NCI-H1436 (cell line): ENCODE measurements at regions not wholly inside any gene's neighbourhood (a gene's known extent, or its start where the extent isn't known, plus 50 kb on each side); places are given as distances from the start of the nearest gene placed in this dataset.
"Not testable (repeated sequence)": the region's sequence is repeated elsewhere in the genome, so short reads cannot be mapped to it uniquely, and the experiment has no call there.

ENCODE experiments used
- DNase-seq: peaks from one replicate; lab custom pipeline; 2025; lab: John Stamatoyannopoulos, UW

- no peak for DNase-seq
Measured at GRCh38 chr2:877747-878146, 72.9 kb upstream of the SNTG2 start.

DNA sequence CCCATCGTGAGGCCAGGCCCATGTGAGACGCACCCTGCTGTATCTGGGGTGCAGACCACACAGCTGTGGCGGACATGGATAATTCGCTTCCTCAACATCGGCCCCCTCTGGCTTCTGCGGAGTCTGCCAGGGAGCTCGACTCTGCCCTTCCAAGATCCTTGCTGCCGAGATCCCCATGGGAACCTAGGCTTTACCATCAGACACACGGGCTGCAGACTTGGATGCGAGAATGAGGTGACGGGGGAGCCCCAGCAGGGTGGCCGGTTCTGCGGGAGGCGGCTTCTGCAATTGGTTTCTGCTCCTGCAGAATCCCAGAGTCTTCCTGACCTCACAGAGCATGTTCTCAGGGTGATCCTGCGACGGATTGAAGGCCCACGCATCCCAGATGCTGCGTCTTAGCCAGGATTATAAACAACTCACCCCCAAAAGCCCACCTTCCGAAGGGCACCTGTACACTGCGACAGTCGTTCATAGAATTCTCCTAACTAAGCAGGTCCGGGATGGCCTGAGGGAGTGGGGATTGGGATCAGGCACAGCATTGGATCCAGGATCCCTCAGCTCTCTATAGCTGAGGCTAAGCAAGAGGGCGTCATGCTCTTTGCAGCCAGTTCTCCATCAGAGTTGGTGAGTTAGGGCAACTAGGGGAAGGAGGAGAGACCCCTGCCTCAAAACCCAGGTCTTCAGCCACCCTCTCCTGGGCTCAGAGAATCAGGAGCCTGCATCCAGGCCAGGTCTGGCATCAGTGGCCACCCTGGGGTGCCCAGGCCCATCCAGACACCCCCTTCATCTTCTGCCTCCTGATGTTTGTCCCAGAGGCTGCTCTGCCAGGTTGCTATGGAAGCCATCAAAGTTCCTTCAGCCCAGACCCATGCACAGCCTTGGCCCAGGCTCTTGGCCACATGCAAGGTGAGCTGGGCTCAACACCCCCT is 74.7 kb upstream of the SNTG2 start:
- DNase-seq = no peak

- no peak for DNase-seq
Measured at GRCh38 chr2:873651-874580, 76.7 kb upstream of the SNTG2 start.

DNA sequence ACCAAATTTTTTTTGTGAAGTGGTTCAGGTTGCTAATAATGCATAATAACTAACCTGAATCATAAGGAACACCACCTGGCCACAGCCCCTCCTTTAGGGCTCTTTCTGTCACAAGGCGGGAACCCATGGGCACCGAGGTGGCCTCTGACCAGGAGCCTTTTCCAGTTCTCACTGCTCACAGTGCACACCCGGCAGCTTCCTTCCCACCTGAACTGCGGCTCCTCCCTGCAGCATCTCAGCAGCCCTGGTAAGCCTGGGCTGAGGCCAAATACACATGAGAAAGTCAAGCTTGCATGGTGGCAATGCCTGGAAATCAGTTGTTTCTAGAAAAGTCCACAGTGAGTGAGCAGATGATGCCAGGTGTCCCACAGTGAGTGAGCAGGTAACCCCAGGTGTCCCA is 77.6 kb upstream of the SNTG2 start:
- DNase-seq = no peak

GRCh38 chr2:871926-872680 is 78.5 kb upstream of the SNTG2 start:
- DNase-seq = no peak

DNA sequence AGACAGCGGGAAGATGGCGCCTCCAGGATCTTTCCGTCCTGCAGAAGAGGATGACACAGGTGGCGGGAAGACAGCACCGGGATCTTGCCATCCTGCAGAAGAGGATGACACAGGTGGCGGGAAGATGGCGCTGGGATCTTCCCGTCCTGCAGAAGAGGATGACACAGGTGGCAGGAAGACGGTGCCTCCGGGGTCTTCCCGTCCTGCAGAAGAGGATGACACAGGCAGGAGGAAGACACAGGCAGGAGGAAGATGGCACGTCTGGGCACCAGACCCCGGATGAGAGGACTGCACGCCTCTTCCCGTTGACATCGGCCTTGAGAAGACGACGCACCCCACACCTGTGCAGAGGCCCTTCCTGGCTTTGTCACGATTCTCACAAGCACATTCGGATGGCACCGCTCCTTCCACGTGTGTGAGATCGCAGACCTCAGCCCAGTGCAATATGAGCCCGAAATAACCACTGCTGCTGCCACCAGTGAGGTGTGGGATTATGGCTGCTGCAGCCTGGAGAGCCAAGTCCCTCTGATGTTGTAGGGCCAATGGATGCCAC is 79.4 kb upstream of the SNTG2 start:
- DNase-seq = no peak

GRCh38 chr2:870426-870825 is 80.2 kb upstream of the SNTG2 start:
- DNase-seq = no peak

GRCh38 chr2:869894-870293 is 80.8 kb upstream of the SNTG2 start:
- DNase-seq = no peak

GRCh38 chr2:869357-869871 is 81.2 kb upstream of the SNTG2 start:
- DNase-seq = no peak

DNA sequence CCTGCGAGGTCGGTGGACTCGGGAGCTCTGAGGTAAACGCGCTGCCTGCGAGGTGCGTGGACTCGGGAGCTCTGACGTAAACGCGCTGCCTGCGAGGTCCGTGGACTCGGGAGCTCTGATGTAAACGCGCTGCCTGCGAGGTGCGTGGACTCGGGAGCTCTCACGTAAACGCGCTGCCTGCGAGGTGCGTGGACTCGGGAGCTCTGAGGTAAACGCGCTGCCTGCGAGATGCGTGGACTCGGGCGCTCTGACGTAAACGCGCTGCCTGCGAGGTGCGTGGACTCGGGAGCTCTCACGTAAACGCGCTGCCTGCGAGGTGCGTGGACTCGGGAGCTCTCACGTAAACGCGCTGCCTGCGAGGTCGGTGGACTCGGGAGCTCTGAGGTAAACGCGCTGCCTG is 81.8 kb upstream of the SNTG2 start:
- not testable (repeated sequence) for DNase-seq

GRCh38 chr2:867296-867695 is 83.4 kb upstream of the SNTG2 start:
- DNase-seq = no peak

DNA sequence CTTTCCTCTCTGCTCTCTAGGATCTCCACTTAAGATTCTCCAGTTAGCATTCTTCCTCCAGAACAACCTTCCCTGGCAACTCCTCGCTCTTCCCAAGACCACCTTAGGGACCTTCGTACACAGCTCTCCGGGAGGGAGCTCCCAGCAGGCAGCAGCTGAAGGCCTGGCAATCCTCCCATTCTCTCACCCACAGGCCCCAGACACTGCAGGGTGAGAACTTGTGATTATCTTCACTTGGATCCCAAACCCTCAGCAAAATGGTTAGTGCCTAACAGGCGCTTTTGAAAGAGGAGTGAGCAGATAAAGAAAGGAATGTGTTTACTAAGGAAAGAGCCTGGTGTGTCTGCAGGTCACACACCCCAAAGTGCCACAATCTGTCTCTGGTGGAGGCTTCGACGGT is 83.8 kb upstream of the SNTG2 start:
- DNase-seq = no peak

- no peak for DNase-seq
Measured at GRCh38 chr2:866009-866680, 84.5 kb upstream of the SNTG2 start.

DNA sequence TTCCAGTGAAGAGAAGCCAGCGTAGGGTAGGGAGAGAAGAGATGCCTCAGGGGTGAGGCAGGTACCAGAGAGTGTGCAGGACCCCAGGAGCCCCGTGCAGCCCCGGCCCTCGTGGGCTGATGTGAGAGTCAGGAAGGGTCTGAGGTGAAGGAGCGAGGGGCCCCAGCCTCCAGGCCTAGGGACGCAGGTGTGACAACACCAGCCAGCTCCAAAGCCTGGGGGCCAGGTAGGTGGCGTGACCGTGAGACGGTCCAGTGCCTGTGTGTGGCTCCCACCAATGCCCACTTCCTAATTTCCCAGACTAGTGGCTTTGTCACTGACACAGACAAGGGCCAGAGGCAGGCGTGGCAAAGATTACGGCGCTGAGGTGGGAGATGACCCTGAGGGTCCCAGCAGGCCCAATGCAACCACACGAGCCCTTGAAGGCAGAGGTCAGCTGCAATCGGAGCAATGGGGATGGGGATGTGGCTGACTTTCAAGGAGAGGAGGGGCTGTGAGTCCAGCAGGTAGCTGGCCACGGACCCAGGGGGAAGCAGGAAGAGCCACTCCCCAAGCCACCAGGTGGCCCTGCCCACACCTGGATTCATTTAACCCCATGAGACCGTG is 86.0 kb upstream of the SNTG2 start:
- no peak for DNase-seq

GRCh38 chr2:863732-864450 is 86.8 kb upstream of the SNTG2 start:
- DNase-seq = no peak

GRCh38 chr2:862731-863466 is 87.8 kb upstream of the SNTG2 start:
- no peak for DNase-seq

DNA sequence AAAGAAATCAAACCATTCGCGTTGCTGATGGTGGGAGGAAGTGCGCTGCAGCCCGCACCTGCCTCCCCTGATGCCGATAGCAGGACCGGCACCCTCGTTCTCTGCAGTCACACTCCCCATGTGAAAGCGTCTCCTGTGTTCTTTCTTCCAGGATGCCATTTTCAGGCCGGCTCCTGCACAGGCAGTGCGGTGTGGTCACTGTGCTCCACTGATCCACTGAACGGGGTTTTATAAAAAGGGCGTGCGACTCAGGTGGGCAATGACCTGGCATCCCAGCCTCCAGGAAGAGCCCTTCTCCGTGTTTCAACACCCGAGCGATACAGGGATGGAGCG is 88.3 kb upstream of the SNTG2 start:
- no peak for DNase-seq

DNA sequence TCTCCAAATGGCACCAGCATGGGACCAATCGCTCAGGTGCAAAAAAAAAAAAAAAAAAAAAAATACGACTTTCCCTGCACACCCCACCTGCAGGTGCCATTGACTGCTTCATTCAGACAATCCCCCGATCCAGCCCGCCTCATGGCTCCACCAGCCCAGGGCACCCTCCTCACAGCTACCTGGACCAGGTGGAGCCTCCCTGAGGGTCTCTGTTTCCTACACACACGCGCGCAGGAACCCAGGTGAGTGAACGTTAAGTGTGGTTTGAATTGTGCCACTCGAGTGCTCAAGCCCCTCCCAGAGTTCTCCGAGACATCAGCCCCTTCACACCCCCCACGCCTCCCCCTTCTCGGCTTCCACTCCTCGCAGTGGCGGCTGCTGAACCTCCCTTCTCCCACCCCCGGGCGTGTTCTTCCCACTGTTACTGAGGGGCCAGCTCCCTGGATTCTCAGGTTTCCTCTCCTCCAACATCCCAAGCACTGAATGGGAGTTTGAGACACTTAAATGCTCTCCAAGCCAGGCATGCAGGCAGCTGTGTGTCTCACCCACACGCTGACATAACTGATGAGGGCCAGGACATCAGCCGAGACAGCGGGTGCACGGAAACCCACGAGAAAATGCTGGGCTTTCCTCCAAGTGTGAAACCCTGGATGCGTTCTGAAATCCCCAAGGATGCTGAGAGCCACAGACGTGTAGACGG is 88.8 kb upstream of the SNTG2 start:
- no peak for DNase-seq
